HT-29 (cell line): ENCODE measurements at regions not wholly inside any gene's neighbourhood (a gene's known extent, or its start where the extent isn't known, plus 50 kb on each side); places are given as distances from the start of the nearest gene placed in this dataset.
A peak's percentile ranks its signal among the peaks of the same experiment; 100 is the strongest.
"Not testable (repeated sequence)": the region's sequence is repeated elsewhere in the genome, so short reads cannot be mapped to it uniquely, and the experiment has no call there.

Source experiments
- DNase-seq: peaks from one replicate; pipeline ENCODE4 v3.0.0-alpha.2; 2015; ENCODE audit warnings: low spot score

GRCh38 chr2:59190518-59190917 lies 949.4 kb upstream of the FANCL start:
- no peak for DNase-seq

DNA sequence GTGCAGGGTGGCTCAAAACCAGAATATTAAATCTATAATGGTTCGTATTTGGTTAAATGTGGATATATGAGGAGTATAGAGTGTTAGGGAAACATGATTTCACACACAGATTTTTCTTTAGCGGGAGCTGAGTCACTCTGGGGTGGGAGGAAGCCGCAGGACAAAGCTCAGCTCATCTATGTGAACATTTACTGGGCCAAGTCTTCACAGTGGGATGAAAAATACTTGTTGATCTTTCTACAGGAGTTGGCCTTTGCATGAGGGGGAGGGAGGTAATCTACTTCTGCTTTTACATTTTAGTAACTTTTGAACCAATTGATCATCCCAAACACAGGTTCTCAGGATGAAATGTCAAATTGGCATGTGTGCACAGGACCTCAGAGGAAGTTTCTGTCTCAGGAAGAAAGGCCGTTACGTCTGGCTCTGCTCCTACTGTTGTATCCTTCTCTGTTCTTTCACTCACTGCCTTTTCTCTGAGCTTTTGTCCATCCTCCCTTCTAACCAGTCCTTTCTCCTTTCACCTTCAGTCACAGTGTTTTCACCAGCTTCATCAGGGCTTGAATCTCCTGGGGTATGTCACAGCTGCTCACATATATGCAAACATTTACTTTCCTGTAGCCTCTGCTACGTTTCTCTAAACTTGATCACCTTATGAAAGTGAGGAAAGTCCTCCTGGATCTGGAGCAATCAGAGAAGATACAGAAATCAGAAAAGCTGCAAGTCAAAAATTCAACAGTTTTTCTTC lies 943.3 kb upstream of the FANCL start:
- DNase-seq: no peak

DNA sequence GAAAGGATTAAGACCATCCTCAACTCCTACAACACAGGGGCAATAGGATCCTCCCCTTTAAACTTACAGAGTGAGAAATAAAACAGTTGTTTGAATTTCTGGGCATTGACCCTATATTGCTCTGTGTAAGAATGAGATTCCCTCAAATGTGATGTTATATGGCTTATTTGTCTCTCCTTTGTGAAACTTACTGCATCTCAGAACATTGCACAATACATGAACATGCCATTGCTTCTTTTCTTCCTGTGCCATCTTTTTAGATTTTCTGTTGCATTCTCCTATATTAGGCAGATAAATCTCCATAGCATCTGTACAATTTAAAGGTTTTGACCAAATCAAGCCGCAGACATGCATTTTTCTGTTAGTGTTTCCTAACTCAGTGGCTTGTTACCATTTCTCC lies 941.9 kb upstream of the FANCL start:
- no peak for DNase-seq

DNA sequence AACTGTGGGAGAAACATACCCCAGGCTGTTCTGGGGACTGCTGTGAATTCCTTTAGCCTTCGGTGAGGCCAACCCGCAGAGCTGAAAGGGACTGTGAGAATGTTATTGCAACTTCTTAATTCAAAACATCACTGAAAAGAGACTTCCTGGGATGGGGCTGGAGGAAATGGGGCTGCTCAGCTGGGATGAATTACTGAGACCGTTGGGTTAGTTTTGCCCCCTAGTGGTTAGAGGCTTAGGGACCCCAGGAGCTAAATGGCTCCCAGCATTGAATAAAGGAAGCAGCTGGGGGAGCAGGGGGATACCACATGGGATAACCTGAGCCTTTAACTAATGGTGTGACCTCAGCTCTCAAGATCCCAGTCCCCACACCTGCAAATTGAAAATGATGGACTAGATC lies 941.1 kb upstream of the FANCL start:
- DNase-seq: peak; percentile 38

DNA sequence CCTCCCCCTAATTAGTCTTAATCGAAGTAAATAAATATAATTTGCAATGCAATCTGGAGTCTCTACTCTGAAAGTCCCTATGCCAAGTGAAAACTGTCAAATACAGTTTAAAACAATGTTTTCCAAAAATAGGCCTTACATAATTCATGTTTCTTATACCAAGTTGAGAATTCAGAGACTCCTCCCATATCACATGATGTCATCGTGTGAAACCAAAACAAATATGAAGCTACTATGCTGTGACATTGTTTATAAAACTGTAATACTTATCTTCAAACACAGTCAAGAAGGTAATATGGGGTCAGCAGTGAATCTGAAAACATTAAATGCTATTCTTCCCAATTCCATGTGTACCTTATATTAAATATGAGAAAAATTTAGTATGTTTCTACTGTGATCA lies 940.2 kb upstream of the FANCL start:
- no peak for DNase-seq

- no peak for DNase-seq
These were observed 939.5 kb upstream of the FANCL start for GRCh38 chr2:59180621-59181020.

DNA sequence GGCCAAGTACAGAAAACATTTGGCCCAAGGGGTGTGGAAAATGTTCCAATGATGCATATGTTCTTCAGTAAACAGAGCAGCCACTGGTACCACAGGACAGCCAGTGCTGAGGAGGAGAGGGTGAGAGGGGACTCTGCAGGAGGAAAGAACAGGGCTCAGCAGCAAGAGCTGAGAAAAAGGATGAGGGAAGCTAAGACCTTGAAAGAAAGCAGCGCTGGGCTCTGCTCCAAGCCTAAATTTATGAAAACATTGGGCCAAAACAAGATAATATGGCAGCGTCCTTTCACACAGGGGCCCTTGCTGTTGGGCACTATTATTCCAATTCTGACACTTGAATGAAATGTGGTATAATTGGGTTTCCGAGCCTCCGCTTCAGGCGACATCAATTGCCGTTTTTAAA lies 939.0 kb upstream of the FANCL start:
- no peak for DNase-seq

DNA sequence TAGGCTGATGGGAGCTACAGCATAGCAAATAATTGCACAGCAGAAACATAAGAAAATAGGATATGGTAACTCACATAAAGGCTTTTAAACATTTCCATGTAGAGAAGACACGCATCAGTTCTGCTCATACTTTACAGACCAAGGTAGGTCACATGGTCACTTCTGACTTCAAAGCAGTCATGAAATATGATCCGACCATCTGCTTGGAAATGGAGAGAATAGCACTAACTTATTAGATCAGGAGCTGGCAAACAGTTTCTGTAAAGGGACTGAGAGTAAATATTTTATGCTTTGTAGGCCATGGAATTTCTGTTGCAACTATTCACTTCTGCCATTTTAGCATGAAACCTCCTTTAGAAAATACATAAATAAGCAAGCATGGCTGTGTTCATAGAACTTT lies 936.6 kb upstream of the FANCL start:
- no peak for DNase-seq

- peak; percentile 40 for DNase-seq
These were observed 935.6 kb upstream of the FANCL start for GRCh38 chr2:59176737-59177136.

DNA sequence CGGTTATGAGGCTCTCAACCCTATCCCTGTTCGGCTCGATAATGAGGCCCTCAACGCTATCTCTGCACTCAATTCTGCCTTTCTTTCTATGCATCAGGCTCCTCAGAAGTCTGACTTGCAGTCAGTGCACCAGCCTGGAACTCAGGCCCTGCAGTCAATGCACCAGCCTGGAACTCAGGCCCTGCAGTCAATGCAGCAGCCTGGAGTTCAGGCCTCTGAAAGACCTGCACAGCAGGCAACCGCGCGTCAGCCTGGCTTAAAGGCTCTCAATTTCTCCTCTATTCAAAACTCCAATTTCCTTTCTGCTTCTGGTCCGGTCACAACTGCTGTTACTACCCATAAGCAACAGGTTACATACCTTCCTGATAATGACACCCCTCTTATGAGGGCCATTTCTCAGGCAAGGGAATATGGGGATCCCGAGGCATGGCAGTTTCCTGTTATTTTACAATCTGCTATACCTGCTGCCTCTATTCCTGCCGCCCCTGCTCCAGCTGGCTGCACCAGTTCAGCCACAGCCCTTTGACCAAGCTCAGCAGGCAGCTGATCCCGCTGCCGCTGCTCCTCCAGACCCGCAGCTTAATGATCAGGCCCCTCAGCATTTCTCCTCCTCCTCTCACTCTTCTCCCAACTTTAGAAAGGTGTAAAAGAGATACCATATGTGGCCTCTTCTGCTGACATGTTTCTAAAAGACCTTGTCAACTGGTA lies 933.6 kb upstream of the FANCL start:
- no peak for DNase-seq

GRCh38 chr2:59173325-59173724 lies 932.2 kb upstream of the FANCL start:
- DNase-seq: no peak

- DNase-seq: no peak
These were observed 929.9 kb upstream of the FANCL start for GRCh38 chr2:59171019-59171418.

DNA sequence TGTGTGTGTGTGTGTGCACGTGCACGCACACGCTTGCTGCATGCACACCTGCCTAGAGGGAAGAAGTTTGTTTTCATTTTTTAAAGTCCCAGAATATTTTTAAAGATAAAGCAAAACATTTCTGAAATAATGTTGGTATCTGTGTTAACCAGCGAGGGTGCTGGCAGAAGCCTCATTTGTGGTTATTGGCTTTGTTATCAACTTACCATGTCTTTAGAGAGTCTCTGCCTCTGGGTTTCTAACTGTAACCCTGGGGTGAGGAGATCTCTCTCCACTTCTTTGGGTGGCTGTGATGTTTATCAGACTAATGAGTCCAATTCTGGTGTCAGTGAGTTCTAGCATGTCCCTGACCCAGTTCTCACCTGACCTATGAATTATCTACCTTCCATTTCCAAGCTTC lies 927.6 kb upstream of the FANCL start:
- no peak for DNase-seq

DNA sequence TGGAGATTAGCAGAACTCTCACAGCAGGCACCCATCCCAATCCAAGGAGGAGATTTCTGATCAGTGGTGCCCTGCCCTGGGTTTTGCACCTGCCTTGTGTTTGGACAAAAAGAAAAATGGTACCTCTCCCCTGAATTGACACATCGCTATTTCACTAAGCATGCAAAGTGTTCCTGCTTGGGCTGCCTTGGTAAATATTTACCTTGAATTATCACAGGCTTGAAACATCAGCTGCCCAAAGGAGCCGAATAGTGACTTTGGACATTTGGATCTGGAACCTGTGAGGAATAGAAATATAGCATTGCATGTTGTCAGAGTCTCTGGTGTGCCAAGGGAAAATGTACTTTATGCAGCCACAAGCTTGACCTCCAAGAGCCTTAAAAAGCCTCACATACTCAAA lies 926.4 kb upstream of the FANCL start:
- no peak for DNase-seq

GRCh38 chr2:59157908-59158307 lies 916.8 kb upstream of the FANCL start:
- not testable (repeated sequence) for DNase-seq

- DNase-seq: no peak
These were observed 910.7 kb upstream of the FANCL start for GRCh38 chr2:59151805-59152204.

DNA sequence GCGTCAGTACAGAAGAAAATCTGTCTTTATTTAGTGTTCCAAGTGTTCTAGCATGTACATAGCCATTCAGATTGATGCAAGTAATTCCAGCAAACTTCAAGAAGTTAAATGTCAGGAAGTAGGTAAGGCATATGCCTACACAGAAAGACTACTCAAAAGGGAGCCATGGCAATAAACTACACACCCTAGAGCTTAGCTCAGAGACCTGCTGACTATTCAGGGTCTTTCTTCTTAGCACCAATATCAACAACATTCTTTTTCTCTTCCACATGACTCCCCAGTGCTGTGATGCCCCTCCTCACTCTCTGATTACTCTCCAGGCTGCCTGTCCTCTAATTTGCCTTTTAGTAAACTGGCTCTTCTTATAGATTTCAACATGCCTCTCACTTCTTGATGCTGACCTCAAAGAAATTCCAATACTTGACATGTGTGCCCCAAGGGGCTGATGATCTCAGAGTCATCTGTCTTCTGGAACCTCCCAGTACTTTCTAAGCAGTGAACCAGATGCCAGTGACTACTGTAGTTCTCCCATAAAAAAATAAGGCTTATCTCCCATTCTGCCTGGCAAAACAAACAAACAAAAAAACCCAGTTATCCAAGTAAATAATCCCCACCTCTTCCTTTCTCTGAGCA lies 909.2 kb upstream of the FANCL start:
- DNase-seq: no peak

DNA sequence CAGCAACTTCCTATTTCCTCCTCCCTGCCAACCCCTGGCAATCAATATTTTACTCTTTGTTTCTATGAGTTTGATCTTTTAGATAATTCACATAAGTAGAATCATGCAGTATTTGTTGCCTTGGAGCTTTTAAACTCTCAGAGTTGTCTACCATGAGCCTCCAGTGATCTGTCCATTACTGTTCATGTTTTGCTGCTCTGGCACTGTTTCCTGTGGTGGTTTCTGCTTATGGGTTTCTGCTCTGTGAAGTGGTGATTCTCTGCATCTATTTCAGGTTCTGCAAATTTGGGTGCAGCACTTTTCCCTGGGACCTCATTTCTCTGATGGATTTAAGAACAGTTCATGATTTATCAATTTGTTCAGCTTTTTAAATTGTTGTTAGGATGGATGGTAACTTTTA lies 908.1 kb upstream of the FANCL start:
- no peak for DNase-seq

GRCh38 chr2:59112258-59112657 lies 871.1 kb upstream of the FANCL start:
- DNase-seq: no peak

DNA sequence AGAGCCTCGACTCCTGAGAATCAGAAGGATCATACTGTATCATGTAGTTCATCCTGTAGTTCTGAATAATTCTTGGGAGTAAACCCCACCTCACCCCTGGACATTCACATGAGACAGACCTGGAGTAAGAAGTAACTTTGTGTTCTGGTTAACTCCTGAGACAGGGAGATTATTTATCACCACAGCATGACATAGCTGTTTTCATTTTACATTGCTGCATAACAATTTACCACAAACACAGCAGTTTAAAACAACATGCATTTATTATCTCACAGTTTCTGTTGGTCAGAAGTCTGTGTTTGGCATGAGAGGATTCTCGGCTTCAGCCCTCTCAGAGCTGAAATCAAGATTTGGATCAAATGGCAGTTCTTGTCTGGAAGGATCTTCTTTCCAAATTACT lies 855.8 kb upstream of the FANCL start:
- no peak for DNase-seq

- no peak for DNase-seq
These were observed 852.4 kb upstream of the FANCL start for GRCh38 chr2:59093571-59093970.

DNA sequence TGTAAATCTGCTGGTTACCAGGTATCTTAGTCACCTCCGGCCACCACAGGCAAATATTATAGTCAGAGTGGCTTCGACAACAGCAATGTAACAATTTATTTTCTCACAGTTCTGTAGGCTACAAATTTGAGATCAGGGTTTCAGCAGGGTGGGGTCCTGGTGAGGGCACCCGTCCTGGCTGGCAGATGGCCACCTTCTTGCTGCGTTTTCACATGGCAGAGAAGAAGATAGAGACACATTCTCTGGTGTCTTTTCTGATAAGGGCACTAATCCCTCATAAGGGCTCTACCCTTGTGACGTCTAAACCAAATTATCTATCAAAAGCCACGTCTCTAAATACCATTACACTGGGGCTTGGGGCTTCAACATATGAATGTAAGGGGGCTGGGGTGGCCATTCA lies 843.2 kb upstream of the FANCL start:
- no peak for DNase-seq
